ENCODE measurements at regions not wholly inside any gene's neighbourhood (a gene's known extent, or its start where the extent isn't known, plus 50 kb on each side); places are given as distances from the start of the nearest gene placed in this dataset.

GRCh38 chr6:144816936-144817335 is 531.8 kb downstream of the UTRN start:
- no peak overlapping the region for H3K9ac ChIP-seq
- H4K20me1 ChIP-seq (ENCODE audit: insufficient read depth): no peaks in the 10 kb centered on the region
- no peaks in the 10 kb centered on the region for H3K36me3 ChIP-seq (ENCODE audit: insufficient read depth)
- H3K27ac ChIP-seq: no peak overlapping the region
- H3K79me2 ChIP-seq (ENCODE audit: insufficient read depth, low read depth): no peaks in the 10 kb centered on the region
- TF ChIP-seq, protein P1, sequence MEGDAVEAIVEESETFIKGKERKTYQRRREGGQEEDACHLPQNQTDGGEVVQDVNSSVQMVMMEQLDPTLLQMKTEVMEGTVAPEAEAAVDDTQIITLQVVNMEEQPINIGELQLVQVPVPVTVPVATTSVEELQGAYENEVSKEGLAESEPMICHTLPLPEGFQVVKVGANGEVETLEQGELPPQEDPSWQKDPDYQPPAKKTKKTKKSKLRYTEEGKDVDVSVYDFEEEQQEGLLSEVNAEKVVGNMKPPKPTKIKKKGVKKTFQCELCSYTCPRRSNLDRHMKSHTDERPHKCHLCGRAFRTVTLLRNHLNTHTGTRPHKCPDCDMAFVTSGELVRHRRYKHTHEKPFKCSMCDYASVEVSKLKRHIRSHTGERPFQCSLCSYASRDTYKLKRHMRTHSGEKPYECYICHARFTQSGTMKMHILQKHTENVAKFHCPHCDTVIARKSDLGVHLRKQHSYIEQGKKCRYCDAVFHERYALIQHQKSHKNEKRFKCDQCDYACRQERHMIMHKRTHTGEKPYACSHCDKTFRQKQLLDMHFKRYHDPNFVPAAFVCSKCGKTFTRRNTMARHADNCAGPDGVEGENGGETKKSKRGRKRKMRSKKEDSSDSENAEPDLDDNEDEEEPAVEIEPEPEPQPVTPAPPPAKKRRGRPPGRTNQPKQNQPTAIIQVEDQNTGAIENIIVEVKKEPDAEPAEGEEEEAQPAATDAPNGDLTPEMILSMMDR (conservative IDR thresholded peaks at IDR 0.05; ENCODE audit: low read depth, low read length): no peak
- no peaks in the 10 kb centered on the region for H3K27me3 ChIP-seq (ENCODE audit: insufficient read depth, low read depth)
- H3K4me1 ChIP-seq (ENCODE audit: low read depth, poor library complexity, severe bottlenecking): peaks cover 6% of the 10 kb centered on the region
- H3K4me3 ChIP-seq (IDR thresholded peaks at IDR 0.05; ENCODE audit: insufficient read depth, low read depth, low read length): no peak overlapping the region
- no peak overlapping the region for H3K4me2 ChIP-seq
- H2AFZ ChIP-seq (ENCODE audit: low read depth): no peak overlapping the region

DNA sequence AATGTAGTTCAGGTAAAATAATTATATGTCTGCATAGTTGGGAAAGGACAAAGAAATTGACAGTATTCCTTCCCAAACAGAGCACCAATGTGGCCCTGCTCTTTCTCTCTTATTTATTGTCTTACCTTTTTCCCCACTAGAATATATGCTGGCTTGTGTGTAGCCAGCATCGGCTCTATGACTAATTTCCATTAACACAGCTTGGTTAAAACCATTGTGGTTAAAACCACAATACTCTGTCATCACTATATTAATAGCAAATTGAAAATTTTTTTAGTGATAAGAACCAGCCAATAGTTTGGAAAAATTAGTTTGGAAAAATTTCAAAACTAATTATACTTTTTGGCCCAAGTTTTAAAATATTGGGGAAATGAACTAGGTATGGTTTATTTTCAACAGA is 535.1 kb downstream of the UTRN start:
- Histone ChIP-seq H4K20me1 (ENCODE audit: insufficient read depth) (no peaks in the 10 kb centered on the region), H3K9ac (no peak overlapping the region), H3K4me1 (ENCODE audit: low read depth, poor library complexity, severe bottlenecking) (peaks cover 6% of the 10 kb centered on the region), H3K4me3 (IDR thresholded peaks at IDR 0.05; ENCODE audit: insufficient read depth, low read depth, low read length) (no peak overlapping the region), H3K27ac (no peak overlapping the region), H3K27me3 (ENCODE audit: insufficient read depth, low read depth) (no peaks in the 10 kb centered on the region), H2AFZ (ENCODE audit: low read depth) (no peak overlapping the region), H3K36me3 (ENCODE audit: insufficient read depth) (no peaks in the 10 kb centered on the region), H3K4me2 (no peak overlapping the region), H3K79me2 (ENCODE audit: insufficient read depth, low read depth) (no peaks in the 10 kb centered on the region)
- TF ChIP-seq, protein P1 (conservative IDR thresholded peaks at IDR 0.05; ENCODE audit: low read depth, low read length): no peak

GRCh38 chr6:144823131-144823530 is 538.0 kb downstream of the UTRN start:
- H3K36me3 ChIP-seq (ENCODE audit: insufficient read depth): no peaks in the 10 kb centered on the region
- H3K4me2 ChIP-seq: no peak overlapping the region
- H3K27ac ChIP-seq: no peak overlapping the region
- H3K4me1 ChIP-seq (ENCODE audit: low read depth, poor library complexity, severe bottlenecking): peaks cover 3% of the 10 kb centered on the region
- H2AFZ ChIP-seq (ENCODE audit: low read depth): no peak overlapping the region
- no peak overlapping the region for H3K9ac ChIP-seq
- H3K79me2 ChIP-seq (ENCODE audit: insufficient read depth, low read depth): no peaks in the 10 kb centered on the region
- no peaks in the 10 kb centered on the region for H3K27me3 ChIP-seq (ENCODE audit: insufficient read depth, low read depth)
- H4K20me1 ChIP-seq (ENCODE audit: insufficient read depth): no peaks in the 10 kb centered on the region
- TF ChIP-seq, protein P1 (conservative IDR thresholded peaks at IDR 0.05; ENCODE audit: low read depth, low read length): no peak
- H3K4me3 ChIP-seq (IDR thresholded peaks at IDR 0.05; ENCODE audit: insufficient read depth, low read depth, low read length): no peak overlapping the region

DNA sequence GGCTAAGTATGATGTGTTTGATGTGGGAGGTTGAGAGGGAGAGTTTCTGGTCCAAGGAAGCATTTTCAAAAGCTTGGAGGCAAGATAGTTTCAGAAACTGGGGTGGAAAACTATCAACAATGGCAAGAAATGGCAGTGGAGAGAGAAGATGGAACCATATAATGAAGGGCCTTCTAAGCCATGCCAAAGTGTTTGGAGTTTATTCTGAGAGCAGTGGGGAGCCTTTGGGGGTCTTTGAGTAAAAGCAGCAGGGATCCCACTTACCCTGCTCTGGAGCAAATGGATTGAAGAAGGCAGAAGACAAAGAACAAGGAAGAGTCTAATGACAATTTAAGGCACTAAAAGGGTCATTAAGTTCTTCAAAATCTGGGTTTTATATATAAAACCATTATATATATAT is 538.9 kb downstream of the UTRN start:
- H3K36me3 ChIP-seq (ENCODE audit: insufficient read depth): no peaks in the 10 kb centered on the region

More for the DNA sequence above, 538.9 kb downstream of the UTRN start:
- H3K9ac ChIP-seq: no peak overlapping the region
- no peaks in the 10 kb centered on the region for H3K27me3 ChIP-seq (ENCODE audit: insufficient read depth, low read depth)
- no peaks in the 10 kb centered on the region for H3K79me2 ChIP-seq (ENCODE audit: insufficient read depth, low read depth)
- no peak overlapping the region for H2AFZ ChIP-seq (ENCODE audit: low read depth)
- no peaks in the 10 kb centered on the region for H4K20me1 ChIP-seq (ENCODE audit: insufficient read depth)
- no peak overlapping the region for H3K4me3 ChIP-seq (IDR thresholded peaks at IDR 0.05; ENCODE audit: insufficient read depth, low read depth, low read length)
- H3K27ac ChIP-seq: no peak overlapping the region
- H3K4me2 ChIP-seq: no peak overlapping the region
- H3K4me1 ChIP-seq (ENCODE audit: low read depth, poor library complexity, severe bottlenecking): no peaks in the 10 kb centered on the region
- TF ChIP-seq, protein P1 (conservative IDR thresholded peaks at IDR 0.05; ENCODE audit: low read depth, low read length): no peak

All from KMS-11 (cell line).